ENCODE measurements at regions not wholly inside any gene's neighbourhood (a gene's known extent, or its start where the extent isn't known, plus 50 kb on each side); places are given as distances from the start of the nearest gene placed in this dataset.
"Not testable (repeated sequence)": the region's sequence is repeated elsewhere in the genome, so short reads cannot be mapped to it uniquely, and the experiment has no call there.

DNA sequence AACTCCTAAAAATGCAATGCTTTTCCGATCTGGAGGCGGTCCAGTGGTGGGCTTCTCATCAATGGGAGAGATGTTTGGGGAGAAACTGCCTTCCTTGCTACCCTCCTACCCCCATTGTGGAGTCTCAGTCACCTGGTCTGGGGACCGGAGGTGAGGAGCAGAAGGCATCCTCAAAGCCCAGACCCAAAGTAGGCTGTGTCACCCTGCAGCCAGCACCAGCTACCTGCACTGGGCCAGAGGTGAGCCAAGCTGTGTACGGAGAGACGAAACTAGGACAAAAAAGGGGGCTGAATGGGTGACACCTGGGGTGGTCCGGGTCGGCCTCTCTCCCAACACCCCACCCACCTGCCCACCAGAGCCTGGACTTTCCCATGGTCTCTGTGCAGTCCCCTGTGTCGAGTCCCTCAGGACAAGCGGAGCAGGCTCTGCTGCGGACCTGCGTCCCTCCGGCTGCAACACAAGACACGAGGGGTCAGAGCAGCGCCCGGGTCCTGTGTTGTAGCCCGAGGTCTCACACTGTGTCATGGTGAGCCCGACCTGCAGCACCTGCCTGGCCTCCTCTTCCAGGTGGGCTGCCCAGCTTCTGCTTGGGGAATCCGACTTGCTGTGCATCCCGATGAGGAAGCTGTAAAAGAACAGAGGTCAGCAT lies 68.0 kb upstream of the RMP24 start:
- in situ Hi-C loops (cut with MboI; ENCODE audit: low sequenced_read_pairs, unreplicated experiment): no loop called here
- no peak for DNase-seq (ENCODE audit: low spot score)
- TF ChIP-seq, protein P1, sequence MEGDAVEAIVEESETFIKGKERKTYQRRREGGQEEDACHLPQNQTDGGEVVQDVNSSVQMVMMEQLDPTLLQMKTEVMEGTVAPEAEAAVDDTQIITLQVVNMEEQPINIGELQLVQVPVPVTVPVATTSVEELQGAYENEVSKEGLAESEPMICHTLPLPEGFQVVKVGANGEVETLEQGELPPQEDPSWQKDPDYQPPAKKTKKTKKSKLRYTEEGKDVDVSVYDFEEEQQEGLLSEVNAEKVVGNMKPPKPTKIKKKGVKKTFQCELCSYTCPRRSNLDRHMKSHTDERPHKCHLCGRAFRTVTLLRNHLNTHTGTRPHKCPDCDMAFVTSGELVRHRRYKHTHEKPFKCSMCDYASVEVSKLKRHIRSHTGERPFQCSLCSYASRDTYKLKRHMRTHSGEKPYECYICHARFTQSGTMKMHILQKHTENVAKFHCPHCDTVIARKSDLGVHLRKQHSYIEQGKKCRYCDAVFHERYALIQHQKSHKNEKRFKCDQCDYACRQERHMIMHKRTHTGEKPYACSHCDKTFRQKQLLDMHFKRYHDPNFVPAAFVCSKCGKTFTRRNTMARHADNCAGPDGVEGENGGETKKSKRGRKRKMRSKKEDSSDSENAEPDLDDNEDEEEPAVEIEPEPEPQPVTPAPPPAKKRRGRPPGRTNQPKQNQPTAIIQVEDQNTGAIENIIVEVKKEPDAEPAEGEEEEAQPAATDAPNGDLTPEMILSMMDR (IDR thresholded peaks at IDR 0.05; ENCODE audit: borderline replicate concordance, control extremely low read depth, extremely low read depth, insufficient read depth, missing control alignments): no peak

DNA sequence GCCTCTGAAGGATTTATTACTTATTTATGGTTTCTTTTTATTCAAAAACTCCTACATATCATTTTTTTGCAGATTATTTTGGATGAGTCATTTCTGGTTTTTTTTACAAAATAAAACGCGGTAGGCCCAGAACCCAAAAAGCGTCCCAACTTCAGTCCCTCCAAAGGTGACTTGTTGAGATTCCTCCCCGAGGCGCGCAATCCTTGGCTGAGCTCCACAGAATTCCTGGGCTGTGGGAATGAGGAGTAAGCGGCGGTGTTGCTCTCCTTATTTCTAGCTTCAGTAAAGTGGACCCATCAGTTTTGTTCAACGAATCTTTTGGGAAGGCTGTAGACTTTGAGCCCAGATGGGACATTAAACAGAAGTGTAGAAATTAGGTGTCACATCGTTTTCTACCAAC lies 67.0 kb upstream of the RMP24 start:
- TF ChIP-seq, protein P1 (IDR thresholded peaks at IDR 0.05; ENCODE audit: borderline replicate concordance, control extremely low read depth, extremely low read depth, insufficient read depth, missing control alignments): no peak
- no peak for DNase-seq (ENCODE audit: low spot score)
- in situ Hi-C loops (cut with MboI; ENCODE audit: low sequenced_read_pairs, unreplicated experiment): no loop called here

DNA sequence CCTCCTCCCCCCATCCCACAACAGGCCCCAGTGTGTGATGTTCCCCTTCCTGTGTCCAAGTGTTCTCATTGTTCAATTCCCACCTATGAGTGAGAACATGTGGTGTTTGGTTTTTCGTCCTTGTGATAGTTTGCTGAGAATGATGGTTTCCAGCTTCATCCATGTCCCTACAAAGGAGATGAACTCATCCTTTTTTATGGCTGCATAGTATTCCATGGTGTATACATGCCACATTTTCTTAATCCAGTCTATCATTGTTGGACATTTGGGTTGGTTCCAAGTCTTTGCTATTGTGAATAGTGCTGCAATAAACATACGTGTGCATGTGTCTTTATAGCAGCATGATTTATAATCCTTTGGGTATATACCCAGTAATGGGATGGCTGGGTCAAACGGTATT lies 66.2 kb upstream of the RMP24 start:
- in situ Hi-C loops (cut with MboI; ENCODE audit: low sequenced_read_pairs, unreplicated experiment); DNase-seq (ENCODE audit: low spot score): not testable (repeated sequence)

DNA sequence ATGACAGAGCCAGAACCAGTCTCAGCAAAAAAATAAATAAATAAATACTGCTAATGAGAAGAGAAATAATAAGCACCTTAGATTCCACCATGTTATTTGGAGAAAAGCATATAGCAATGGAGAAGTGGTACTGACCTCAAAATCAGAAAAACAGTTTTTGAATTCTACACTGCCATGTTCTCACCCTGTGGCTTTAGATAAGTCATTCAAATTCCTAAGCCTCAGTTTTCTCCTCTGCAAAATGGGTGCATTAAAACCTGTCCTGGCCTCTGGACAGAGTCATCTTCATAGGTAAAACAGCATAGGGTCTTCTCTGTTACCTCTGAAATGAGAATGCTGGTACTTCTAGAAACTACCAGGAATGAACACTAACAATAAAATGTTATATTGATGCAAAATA lies 62.2 kb upstream of the RMP24 start:
- TF ChIP-seq, protein P1 (IDR thresholded peaks at IDR 0.05; ENCODE audit: borderline replicate concordance, control extremely low read depth, extremely low read depth, insufficient read depth, missing control alignments): no peak
- DNase-seq (ENCODE audit: low spot score): no peak
- in situ Hi-C loops (cut with MboI; ENCODE audit: low sequenced_read_pairs, unreplicated experiment): no loop called here

DNA sequence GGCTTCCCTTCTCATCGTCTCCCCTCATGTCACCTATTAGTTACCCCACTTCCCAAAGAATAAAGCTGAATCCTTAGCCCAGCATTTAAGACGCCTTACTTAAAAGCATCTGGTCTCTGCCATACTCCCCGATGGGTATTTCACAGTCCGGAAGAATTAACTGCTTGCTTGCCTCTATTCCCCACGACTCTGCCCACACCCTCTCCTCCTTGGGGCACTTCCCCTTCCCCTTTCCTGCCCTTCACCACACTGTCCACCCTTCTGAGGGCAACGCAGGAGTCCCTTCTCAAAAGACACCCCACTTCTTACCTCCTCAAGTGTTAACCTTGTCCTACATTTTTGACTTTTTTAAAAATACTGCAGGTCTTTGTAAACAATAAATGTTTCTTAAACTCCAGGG lies 60.1 kb upstream of the RMP24 start:
- in situ Hi-C loops (cut with MboI; ENCODE audit: low sequenced_read_pairs, unreplicated experiment): no loop called here
- TF ChIP-seq, protein P1 (IDR thresholded peaks at IDR 0.05; ENCODE audit: borderline replicate concordance, control extremely low read depth, extremely low read depth, insufficient read depth, missing control alignments): no peak
- no peak for DNase-seq (ENCODE audit: low spot score)

DNA sequence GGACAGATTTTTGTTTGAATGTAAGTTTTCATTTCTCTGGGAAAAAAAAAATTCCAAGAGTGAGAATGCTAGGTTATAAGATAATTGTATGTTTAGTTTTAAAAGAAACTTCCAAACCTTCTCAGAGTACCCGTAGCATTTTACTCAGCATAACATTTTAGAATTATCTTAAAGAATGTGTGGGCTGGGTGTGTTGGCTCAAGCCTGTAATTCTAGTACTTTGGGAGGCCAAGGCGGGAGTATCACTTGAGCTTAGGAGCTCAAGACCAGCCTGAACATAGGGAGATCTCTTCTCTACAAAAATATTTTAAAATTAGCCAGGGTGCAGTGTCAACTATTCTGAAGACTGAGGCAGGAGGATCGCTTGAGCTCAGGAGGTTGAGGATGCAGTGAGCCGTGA lies 57.4 kb upstream of the RMP24 start:
- no peak for DNase-seq (ENCODE audit: low spot score)
- TF ChIP-seq, protein P1 (IDR thresholded peaks at IDR 0.05; ENCODE audit: borderline replicate concordance, control extremely low read depth, extremely low read depth, insufficient read depth, missing control alignments): no peak
- in situ Hi-C loops (cut with MboI; ENCODE audit: low sequenced_read_pairs, unreplicated experiment): no loop called here

DNA sequence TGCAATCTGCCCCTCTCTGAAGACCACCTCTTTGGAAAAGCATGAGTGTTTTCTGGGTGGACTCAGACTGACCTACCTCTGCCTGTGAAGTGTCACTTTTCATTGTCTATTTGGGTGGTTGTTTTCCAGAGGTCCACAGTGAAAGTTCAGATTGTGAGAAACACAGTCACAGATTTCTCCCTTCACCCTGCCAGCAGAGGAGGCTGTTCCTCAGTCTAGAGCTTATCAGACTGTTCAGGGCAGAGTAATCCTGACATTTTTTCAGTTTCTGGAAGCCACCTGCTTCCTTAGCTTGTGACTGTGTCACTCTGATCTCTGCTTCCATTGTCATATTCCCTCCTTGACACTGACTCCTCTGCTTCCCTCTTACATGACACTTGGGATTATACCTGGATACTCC lies 55.4 kb upstream of the RMP24 start:
- no peak for DNase-seq (ENCODE audit: low spot score)
- in situ Hi-C loops (cut with MboI; ENCODE audit: low sequenced_read_pairs, unreplicated experiment): no loop called here
- TF ChIP-seq, protein P1 (IDR thresholded peaks at IDR 0.05; ENCODE audit: borderline replicate concordance, control extremely low read depth, extremely low read depth, insufficient read depth, missing control alignments): no peak

Data from GM13976 (cell line).